DOHH2 (cell line): ENCODE measurements at regions not wholly inside any gene's neighbourhood (a gene's known extent, or its start where the extent isn't known, plus 50 kb on each side); places are given as distances from the start of the nearest gene placed in this dataset.

Experiments used
- EZH2phosphoT487 ChIP-seq: fragments of 200-600 bp; sonication (generic); IDR thresholded peaks from 2 replicates; pipeline ENCODE4 v1.6.1; 2017; ENCODE audit warnings: borderline replicate concordance, mild to moderate bottlenecking, antibody characterized with exemption, low read length, moderate library complexity, mixed read lengths
- TF ChIP-seq, protein P1 (sequence below): fragments of 200-600 bp; sonication (generic); IDR thresholded peaks from one replicate; pipeline ENCODE4 v1.5.1; 2014; ENCODE audit warnings: antibody characterized with exemption, mild to moderate bottlenecking, low read depth, low read length; ENCODE audit not compliant: poor library complexity, severe bottlenecking

DNA sequence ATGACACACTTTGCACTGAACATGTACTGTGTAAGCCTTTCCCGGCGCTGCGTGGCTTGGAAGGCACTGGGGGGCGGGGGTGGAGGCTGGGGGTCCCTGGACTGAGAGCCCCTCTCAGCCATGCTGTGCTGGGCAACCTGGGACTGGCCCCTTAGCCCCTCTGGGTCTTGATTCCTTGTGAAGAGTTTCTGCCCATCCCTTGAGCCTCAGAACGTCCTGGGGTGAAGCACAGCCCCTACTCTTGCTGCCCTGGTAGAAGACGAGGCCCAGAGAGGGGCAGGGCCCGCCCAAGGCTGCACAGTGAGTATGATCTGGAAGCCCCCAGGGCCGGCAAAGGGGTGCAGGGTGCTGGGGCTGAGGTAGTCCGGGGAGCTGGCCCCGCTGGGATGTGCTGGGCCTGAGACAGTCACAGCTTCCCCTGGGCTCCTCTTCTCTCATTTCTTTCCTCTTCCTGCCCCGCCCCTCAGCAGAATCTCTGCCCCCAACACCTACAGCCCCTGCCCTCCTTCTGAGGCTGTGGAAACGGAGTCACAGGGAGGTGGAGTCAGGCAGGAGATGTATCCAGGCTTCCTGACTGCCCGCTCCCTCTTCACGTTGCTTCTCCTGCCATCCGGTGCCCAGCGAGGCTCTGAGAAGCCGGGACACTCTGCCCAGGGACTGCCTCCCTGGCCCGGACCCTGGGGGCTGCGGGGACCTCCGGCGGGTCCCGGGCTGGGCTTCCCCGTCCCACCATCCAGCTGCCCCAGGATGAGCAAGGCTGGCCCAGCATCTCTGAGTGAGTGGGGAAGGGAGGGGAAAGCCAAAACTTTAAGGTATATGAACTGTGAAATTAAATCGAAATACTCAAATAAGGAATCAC lies 60.5 kb downstream of the UNCX start:
- TF ChIP-seq, protein P1, sequence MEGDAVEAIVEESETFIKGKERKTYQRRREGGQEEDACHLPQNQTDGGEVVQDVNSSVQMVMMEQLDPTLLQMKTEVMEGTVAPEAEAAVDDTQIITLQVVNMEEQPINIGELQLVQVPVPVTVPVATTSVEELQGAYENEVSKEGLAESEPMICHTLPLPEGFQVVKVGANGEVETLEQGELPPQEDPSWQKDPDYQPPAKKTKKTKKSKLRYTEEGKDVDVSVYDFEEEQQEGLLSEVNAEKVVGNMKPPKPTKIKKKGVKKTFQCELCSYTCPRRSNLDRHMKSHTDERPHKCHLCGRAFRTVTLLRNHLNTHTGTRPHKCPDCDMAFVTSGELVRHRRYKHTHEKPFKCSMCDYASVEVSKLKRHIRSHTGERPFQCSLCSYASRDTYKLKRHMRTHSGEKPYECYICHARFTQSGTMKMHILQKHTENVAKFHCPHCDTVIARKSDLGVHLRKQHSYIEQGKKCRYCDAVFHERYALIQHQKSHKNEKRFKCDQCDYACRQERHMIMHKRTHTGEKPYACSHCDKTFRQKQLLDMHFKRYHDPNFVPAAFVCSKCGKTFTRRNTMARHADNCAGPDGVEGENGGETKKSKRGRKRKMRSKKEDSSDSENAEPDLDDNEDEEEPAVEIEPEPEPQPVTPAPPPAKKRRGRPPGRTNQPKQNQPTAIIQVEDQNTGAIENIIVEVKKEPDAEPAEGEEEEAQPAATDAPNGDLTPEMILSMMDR = no peak
- no peak for TF ChIP-seq EZH2phosphoT487
